Endodermal cell (in vitro differentiated cells): ENCODE measurements at regions not wholly inside any gene's neighbourhood (a gene's known extent, or its start where the extent isn't known, plus 50 kb on each side); places are given as distances from the start of the nearest gene placed in this dataset.

Experiments
- DNase-seq: peaks from one replicate; pipeline ENCODE4 v3.0.0-alpha.2; 2017
- H3K27ac ChIP-seq: 2 replicates; pipeline ENCODE4 v1.5.1; 2013; ENCODE audit warnings: mild to moderate bottlenecking, low read depth, low read length, moderate library complexity
- H3K27me3 ChIP-seq: 2 replicates; pipeline ENCODE4 v1.6.1; 2013; ENCODE audit warnings: mild to moderate bottlenecking, low read length, moderate library complexity; ENCODE audit not compliant: insufficient read depth, control insufficient read depth, poor library complexity, severe bottlenecking
- H3K36me3 ChIP-seq: 2 replicates; pipeline ENCODE4 v1.7.0; 2013; ENCODE audit warnings: mild to moderate bottlenecking, low read length, moderate library complexity; ENCODE audit not compliant: control insufficient read depth, insufficient read depth
- H3K4me1 ChIP-seq: one replicate; pipeline ENCODE4 v1.7.0; 2013; ENCODE audit warnings: low read length; ENCODE audit not compliant: control insufficient read depth, insufficient read depth
- H3K4me3 ChIP-seq: 2 replicates; pipeline ENCODE4 v1.5.1; 2013; ENCODE audit warnings: mild to moderate bottlenecking, low read length, moderate library complexity
- H3K9ac ChIP-seq: 2 replicates; pipeline ENCODE4 v1.6.1; 2013; ENCODE audit warnings: mild to moderate bottlenecking, low read length, moderate library complexity; ENCODE audit not compliant: poor library complexity, severe bottlenecking; ENCODE audit errors: extremely low read depth
- H3K9me3 ChIP-seq: 2 replicates; pipeline ENCODE4 v1.6.1; 2013; ENCODE audit warnings: mild to moderate bottlenecking, low read length, moderate library complexity; ENCODE audit not compliant: control insufficient read depth
- H3K27ac Mint-ChIP-seq: 2 replicates; pipeline ENCODE4 v1.8.0; 2020; ENCODE audit warnings: mixed read lengths
- H3K27me3 Mint-ChIP-seq: 2 replicates; pipeline ENCODE4 v1.8.0; 2021; ENCODE audit warnings: mild to moderate bottlenecking, mixed read lengths; ENCODE audit not compliant: insufficient read depth
- H3K36me3 Mint-ChIP-seq: 2 replicates; pipeline ENCODE4 v1.8.0; 2020; ENCODE audit warnings: low read depth, mixed read lengths
- H3K4me1 Mint-ChIP-seq: 2 replicates; pipeline ENCODE4 v1.8.0; 2020; ENCODE audit warnings: mixed read lengths
- H3K4me3 Mint-ChIP-seq: 2 replicates; pipeline ENCODE4 v1.8.0; 2020; ENCODE audit warnings: mild to moderate bottlenecking, moderate library complexity, mixed read lengths
- H3K9me3 Mint-ChIP-seq: 2 replicates; pipeline ENCODE4 v1.8.0; 2020; ENCODE audit warnings: mild to moderate bottlenecking, mixed read lengths
- WGBS, 2 experiments: methylation state at CpG; one replicate each; pipeline versions ENCODE4 v1.1.5 to v1.1.7; 2013; ENCODE audit warnings: missing lambda C conversion rate in 2 of 2, mixed read lengths in 1 of 2; ENCODE audit not compliant: insufficient coverage in 1 of 2, insufficient read length in 1 of 2; 5-methylcytosine and 5-hydroxymethylcytosine counted together
- TF ChIP-seq, protein P1 (sequence below): fragments of 200-600 bp; sonication (generic); conservative IDR thresholded peaks from 2 replicates; pipeline ENCODE4 v1.5.0; 2021; ENCODE audit warnings: antibody characterized with exemption, mild to moderate bottlenecking

DNA sequence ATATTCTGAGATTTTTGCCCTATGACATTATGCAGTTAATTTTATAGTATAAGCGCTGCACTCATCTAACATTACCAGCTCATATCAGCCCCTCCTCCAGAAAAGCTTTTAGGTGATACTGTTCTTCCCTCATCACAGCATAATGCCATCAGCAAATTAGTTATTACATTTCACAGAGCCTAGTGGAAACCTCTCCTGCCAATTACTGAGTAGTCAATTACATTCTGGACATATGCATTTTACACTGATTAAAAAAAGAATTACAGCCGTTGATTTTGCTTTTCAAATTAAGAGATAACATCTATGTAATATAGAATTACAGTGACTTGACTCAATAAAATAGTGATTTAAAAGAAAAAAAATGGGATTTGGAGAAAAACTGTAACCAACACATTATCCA, 542.1 kb downstream of the UQCRFS1 start:
- H3K4me1 ChIP-seq, result no peaks in the 10 kb centered on the region
- Mint-ChIP-seq H3K27me3 (no peaks in the 10 kb centered on the region), H3K4me3 (no peak overlapping the region), H3K9me3 (peaks cover 16% of the 10 kb centered on the region), H3K4me1 (no peaks in the 10 kb centered on the region), H3K36me3 (peaks cover 2% of the 10 kb centered on the region), H3K27ac (no peak overlapping the region)
- H3K36me3 ChIP-seq, result no peaks in the 10 kb centered on the region
- no peaks in the 10 kb centered on the region for H3K27me3 ChIP-seq
- no peak overlapping the region for H3K27ac ChIP-seq
- TF ChIP-seq, protein P1, sequence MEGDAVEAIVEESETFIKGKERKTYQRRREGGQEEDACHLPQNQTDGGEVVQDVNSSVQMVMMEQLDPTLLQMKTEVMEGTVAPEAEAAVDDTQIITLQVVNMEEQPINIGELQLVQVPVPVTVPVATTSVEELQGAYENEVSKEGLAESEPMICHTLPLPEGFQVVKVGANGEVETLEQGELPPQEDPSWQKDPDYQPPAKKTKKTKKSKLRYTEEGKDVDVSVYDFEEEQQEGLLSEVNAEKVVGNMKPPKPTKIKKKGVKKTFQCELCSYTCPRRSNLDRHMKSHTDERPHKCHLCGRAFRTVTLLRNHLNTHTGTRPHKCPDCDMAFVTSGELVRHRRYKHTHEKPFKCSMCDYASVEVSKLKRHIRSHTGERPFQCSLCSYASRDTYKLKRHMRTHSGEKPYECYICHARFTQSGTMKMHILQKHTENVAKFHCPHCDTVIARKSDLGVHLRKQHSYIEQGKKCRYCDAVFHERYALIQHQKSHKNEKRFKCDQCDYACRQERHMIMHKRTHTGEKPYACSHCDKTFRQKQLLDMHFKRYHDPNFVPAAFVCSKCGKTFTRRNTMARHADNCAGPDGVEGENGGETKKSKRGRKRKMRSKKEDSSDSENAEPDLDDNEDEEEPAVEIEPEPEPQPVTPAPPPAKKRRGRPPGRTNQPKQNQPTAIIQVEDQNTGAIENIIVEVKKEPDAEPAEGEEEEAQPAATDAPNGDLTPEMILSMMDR, result no peak
- DNase-seq, result no peak
- no peak overlapping the region for H3K9ac ChIP-seq
- H3K4me3 ChIP-seq, result no peak overlapping the region
- H3K9me3 ChIP-seq, result peaks cover 28% of the 10 kb centered on the region
- 100% methylated on average over 1 of the region's 2 CpGs; no CpG with 5 or more reads in 1 of the 2 experiments for WGBS, 2 experiments

GRCh38 chr19:28669804-28670203, 543.1 kb downstream of the UQCRFS1 start:
- no peaks in the 10 kb centered on the region for H3K4me1 Mint-ChIP-seq
- no peak for DNase-seq
- no peaks in the 10 kb centered on the region for H3K27me3 ChIP-seq
- H3K36me3 Mint-ChIP-seq, result peaks cover 2% of the 10 kb centered on the region
- H3K27me3 Mint-ChIP-seq, result no peaks in the 10 kb centered on the region
- no peak overlapping the region for H3K4me3 Mint-ChIP-seq
- H3K36me3 ChIP-seq, result no peaks in the 10 kb centered on the region
- no peak overlapping the region for H3K4me3 ChIP-seq
- WGBS, 2 experiments, result 100% methylated on average over 1 of the region's 2 CpGs; no CpG with 5 or more reads in 1 of the 2 experiments
- no peak overlapping the region for H3K27ac Mint-ChIP-seq
- no peaks in the 10 kb centered on the region for H3K4me1 ChIP-seq
- no peak overlapping the region for H3K27ac ChIP-seq
- H3K9me3 ChIP-seq, result peaks cover 28% of the 10 kb centered on the region
- peaks cover 13% of the 10 kb centered on the region for H3K9me3 Mint-ChIP-seq
- no peak overlapping the region for H3K9ac ChIP-seq
- TF ChIP-seq, protein P1, result no peak

DNA sequence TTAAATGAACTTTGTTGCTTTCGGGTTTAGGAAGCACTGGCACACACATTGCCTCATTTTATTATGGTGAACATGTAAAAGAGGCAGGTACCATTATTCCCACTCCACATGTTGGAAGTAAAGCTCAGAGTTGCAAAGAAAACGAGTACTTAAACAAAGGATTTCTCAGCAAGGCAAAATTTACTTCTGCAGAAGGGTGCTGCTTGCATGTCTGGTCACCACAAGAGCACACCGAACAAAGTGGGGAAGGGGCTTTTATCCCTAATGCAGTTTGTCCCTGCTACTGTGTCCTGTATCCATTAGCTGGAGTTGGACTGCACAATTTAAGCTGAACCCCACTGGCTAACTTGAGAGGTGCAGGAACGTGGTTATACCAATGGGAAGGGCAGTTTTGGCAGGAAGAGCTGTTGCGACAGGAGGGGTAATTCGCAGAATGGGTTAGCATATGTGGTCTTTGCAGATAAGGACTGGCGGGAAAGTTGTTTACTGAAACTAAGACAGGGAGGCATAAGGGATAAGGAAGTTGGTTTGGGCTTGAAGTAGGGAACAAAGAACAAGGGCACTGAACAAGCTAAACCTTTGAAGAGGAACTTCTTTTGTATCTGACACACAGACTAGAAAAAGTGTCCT, 545.5 kb downstream of the UQCRFS1 start:
- Mint-ChIP-seq H3K4me3 (no peak overlapping the region), H3K9me3 (peaks cover 13% of the 10 kb centered on the region), H3K36me3 (peaks cover 2% of the 10 kb centered on the region), H3K27me3 (no peaks in the 10 kb centered on the region), H3K27ac (no peak overlapping the region), H3K4me1 (no peaks in the 10 kb centered on the region)
- Histone ChIP-seq H3K4me1 (no peaks in the 10 kb centered on the region), H3K9ac (no peak overlapping the region), H3K27me3 (no peaks in the 10 kb centered on the region), H3K4me3 (no peak overlapping the region), H3K9me3 (peaks cover 28% of the 10 kb centered on the region), H3K27ac (no peak overlapping the region), H3K36me3 (no peaks in the 10 kb centered on the region)
- 93 to 96% methylated on average over 5 to 7 of the region's 7 CpGs for WGBS, 2 experiments
- DNase-seq, result no peak
- TF ChIP-seq, protein P1, result no peak
